ENCODE measurements at regions not wholly inside any gene's neighbourhood (a gene's known extent, or its start where the extent isn't known, plus 50 kb on each side); places are given as distances from the start of the nearest gene placed in this dataset.

GRCh38 chr16:56067406-56067805 lies 123.9 kb upstream of the GNAO1 start:
- H3K4me3 ChIP-seq (ENCODE audit: low read length in 2 of 2): no peak overlapping the region
- H3K79me1 ChIP-seq (ENCODE audit: low read depth, low read length): no peaks in the 10 kb centered on the region
- no peaks in the 10 kb centered on the region for H3K4me1 ChIP-seq (ENCODE audit: control insufficient read depth in 2 of 2, insufficient read depth in 1 of 2, low read depth in 1 of 2, low read length in 2 of 2)
- no peaks in the 10 kb centered on the region for H3K27me3 ChIP-seq (ENCODE audit: control insufficient read depth in 3 of 3, insufficient read depth in 3 of 3, low read depth in 1 of 3, low read length in 3 of 3)
- no peak overlapping the region for H3K23ac ChIP-seq (ENCODE audit: low read depth, low read length, poor library complexity)
- H2BK15ac ChIP-seq (ENCODE audit: low read length): no peak overlapping the region
- no peak overlapping the region for H3K9ac ChIP-seq (ENCODE audit: low read depth, low read length, poor library complexity)
- H2BK12ac ChIP-seq (ENCODE audit: low read length): no peak overlapping the region
- no peak overlapping the region for H3K4me2 ChIP-seq (ENCODE audit: insufficient read depth, low read length, poor library complexity, severe bottlenecking)
- H4K8ac ChIP-seq (ENCODE audit: low read depth, low read length): no peak overlapping the region
- H3K27ac ChIP-seq (replicated peaks; ENCODE audit: low read length): no peak overlapping the region
- H2BK120ac ChIP-seq (ENCODE audit: low read depth, low read length): no peak overlapping the region
- no peak for DNase-seq (ENCODE audit: low spot score)
- no peaks in the 10 kb centered on the region for H3K36me3 ChIP-seq (replicated peaks in 1 of 2; ENCODE audit: control insufficient read depth in 2 of 2, insufficient read depth in 2 of 2, low read length in 2 of 2)
- H3K18ac ChIP-seq (ENCODE audit: low read length): no peak overlapping the region
- H4K91ac ChIP-seq (ENCODE audit: low read depth, low read length, poor library complexity): no peak overlapping the region
- H2AK5ac ChIP-seq (ENCODE audit: low read depth, low read length): no peak overlapping the region
- no peak overlapping the region for H3K14ac ChIP-seq (ENCODE audit: low read length)
- H3K4ac ChIP-seq (ENCODE audit: low read length): no peak overlapping the region
- no peaks in the 10 kb centered on the region for H3K9me3 ChIP-seq (replicated peaks in 1 of 2; ENCODE audit: control insufficient read depth in 2 of 2, insufficient read depth in 1 of 2, low read depth in 1 of 2, low read length in 2 of 2)
- no peak overlapping the region for H2AFZ ChIP-seq (ENCODE audit: low read length)
- no peak overlapping the region for H2BK5ac ChIP-seq (ENCODE audit: low read length)

GRCh38 chr16:56066617-56067016 lies 124.7 kb upstream of the GNAO1 start:
- H3K27ac ChIP-seq (replicated peaks; ENCODE audit: low read length): no peak overlapping the region
- H3K9ac ChIP-seq (ENCODE audit: low read depth, low read length, poor library complexity): no peak overlapping the region
- no peak overlapping the region for H2BK5ac ChIP-seq (ENCODE audit: low read length)
- no peak overlapping the region for H3K14ac ChIP-seq (ENCODE audit: low read length)
- no peaks in the 10 kb centered on the region for H3K9me3 ChIP-seq (replicated peaks in 1 of 2; ENCODE audit: control insufficient read depth in 2 of 2, insufficient read depth in 1 of 2, low read depth in 1 of 2, low read length in 2 of 2)
- H2BK120ac ChIP-seq (ENCODE audit: low read depth, low read length): no peak overlapping the region
- no peak overlapping the region for H2AK5ac ChIP-seq (ENCODE audit: low read depth, low read length)
- no peaks in the 10 kb centered on the region for H3K36me3 ChIP-seq (replicated peaks in 1 of 2; ENCODE audit: control insufficient read depth in 2 of 2, insufficient read depth in 2 of 2, low read length in 2 of 2)
- H2BK12ac ChIP-seq (ENCODE audit: low read length): no peak overlapping the region
- no peaks in the 10 kb centered on the region for H3K27me3 ChIP-seq (ENCODE audit: control insufficient read depth in 3 of 3, insufficient read depth in 3 of 3, low read depth in 1 of 3, low read length in 3 of 3)
- no peaks in the 10 kb centered on the region for H3K4me1 ChIP-seq (ENCODE audit: control insufficient read depth in 2 of 2, insufficient read depth in 1 of 2, low read depth in 1 of 2, low read length in 2 of 2)
- no peak overlapping the region for H3K4ac ChIP-seq (ENCODE audit: low read length)
- H4K8ac ChIP-seq (ENCODE audit: low read depth, low read length): no peak overlapping the region
- H3K18ac ChIP-seq (ENCODE audit: low read length): no peak overlapping the region
- DNase-seq (ENCODE audit: low spot score): no peak
- no peak overlapping the region for H2BK15ac ChIP-seq (ENCODE audit: low read length)
- no peak overlapping the region for H3K4me3 ChIP-seq (ENCODE audit: low read length in 2 of 2)
- H4K91ac ChIP-seq (ENCODE audit: low read depth, low read length, poor library complexity): no peak overlapping the region
- H2AFZ ChIP-seq (ENCODE audit: low read length): no peak overlapping the region
- no peak overlapping the region for H3K4me2 ChIP-seq (ENCODE audit: insufficient read depth, low read length, poor library complexity, severe bottlenecking)
- H3K23ac ChIP-seq (ENCODE audit: low read depth, low read length, poor library complexity): no peak overlapping the region
- no peaks in the 10 kb centered on the region for H3K79me1 ChIP-seq (ENCODE audit: low read depth, low read length)

- Histone ChIP-seq H3K4me3 (ENCODE audit: low read length in 2 of 2) (no peak overlapping the region), H3K27me3 (ENCODE audit: control insufficient read depth in 3 of 3, insufficient read depth in 3 of 3, low read depth in 1 of 3, low read length in 3 of 3) (no peaks in the 10 kb centered on the region), H3K36me3 (replicated peaks in 1 of 2; ENCODE audit: control insufficient read depth in 2 of 2, insufficient read depth in 2 of 2, low read length in 2 of 2) (no peaks in the 10 kb centered on the region), H3K9me3 (replicated peaks in 1 of 2; ENCODE audit: control insufficient read depth in 2 of 2, insufficient read depth in 1 of 2, low read depth in 1 of 2, low read length in 2 of 2) (no peaks in the 10 kb centered on the region), H2AFZ (ENCODE audit: low read length) (no peak overlapping the region), H3K9ac (ENCODE audit: low read depth, low read length, poor library complexity) (no peak overlapping the region), H3K18ac (ENCODE audit: low read length) (no peak overlapping the region), H2BK120ac (ENCODE audit: low read depth, low read length) (no peak overlapping the region), H3K14ac (ENCODE audit: low read length) (no peak overlapping the region), H2BK5ac (ENCODE audit: low read length) (no peak overlapping the region), H3K4ac (ENCODE audit: low read length) (no peak overlapping the region), H2BK12ac (ENCODE audit: low read length) (no peak overlapping the region), H2AK5ac (ENCODE audit: low read depth, low read length) (no peak overlapping the region), H3K79me1 (ENCODE audit: low read depth, low read length) (no peaks in the 10 kb centered on the region), H4K8ac (ENCODE audit: low read depth, low read length) (no peak overlapping the region), H3K4me2 (ENCODE audit: insufficient read depth, low read length, poor library complexity, severe bottlenecking) (no peak overlapping the region), H4K91ac (ENCODE audit: low read depth, low read length, poor library complexity) (no peak overlapping the region), H2BK15ac (ENCODE audit: low read length) (no peak overlapping the region), H3K4me1 (ENCODE audit: control insufficient read depth in 2 of 2, insufficient read depth in 1 of 2, low read depth in 1 of 2, low read length in 2 of 2) (no peaks in the 10 kb centered on the region), H3K23ac (ENCODE audit: low read depth, low read length, poor library complexity) (no peak overlapping the region), H3K27ac (replicated peaks; ENCODE audit: low read length) (no peak overlapping the region)
- DNase-seq (ENCODE audit: low spot score): no peak
Measured at GRCh38 chr16:56063111-56063510, 128.2 kb upstream of the GNAO1 start.

GRCh38 chr16:56057151-56057550 lies 134.1 kb upstream of the GNAO1 start:
- Histone ChIP-seq H2AK5ac (ENCODE audit: low read depth, low read length) (no peak overlapping the region), H2AFZ (ENCODE audit: low read length) (no peak overlapping the region), H3K4me1 (ENCODE audit: control insufficient read depth in 2 of 2, insufficient read depth in 1 of 2, low read depth in 1 of 2, low read length in 2 of 2) (no peaks in the 10 kb centered on the region), H3K27ac (replicated peaks; ENCODE audit: low read length) (no peak overlapping the region), H3K23ac (ENCODE audit: low read depth, low read length, poor library complexity) (no peak overlapping the region), H2BK5ac (ENCODE audit: low read length) (no peak overlapping the region), H3K18ac (ENCODE audit: low read length) (no peak overlapping the region), H4K8ac (ENCODE audit: low read depth, low read length) (no peak overlapping the region), H3K79me1 (ENCODE audit: low read depth, low read length) (no peaks in the 10 kb centered on the region), H2BK15ac (ENCODE audit: low read length) (no peak overlapping the region), H3K27me3 (ENCODE audit: control insufficient read depth in 3 of 3, insufficient read depth in 3 of 3, low read depth in 1 of 3, low read length in 3 of 3) (no peaks in the 10 kb centered on the region), H3K36me3 (replicated peaks in 1 of 2; ENCODE audit: control insufficient read depth in 2 of 2, insufficient read depth in 2 of 2, low read length in 2 of 2) (no peaks in the 10 kb centered on the region), H3K4me2 (ENCODE audit: insufficient read depth, low read length, poor library complexity, severe bottlenecking) (no peak overlapping the region), H3K4me3 (ENCODE audit: low read length in 2 of 2) (no peak overlapping the region), H2BK120ac (ENCODE audit: low read depth, low read length) (no peak overlapping the region), H3K9ac (ENCODE audit: low read depth, low read length, poor library complexity) (no peak overlapping the region), H3K9me3 (replicated peaks in 1 of 2; ENCODE audit: control insufficient read depth in 2 of 2, insufficient read depth in 1 of 2, low read depth in 1 of 2, low read length in 2 of 2) (no peaks in the 10 kb centered on the region), H3K4ac (ENCODE audit: low read length) (no peak overlapping the region), H2BK12ac (ENCODE audit: low read length) (no peak overlapping the region), H4K91ac (ENCODE audit: low read depth, low read length, poor library complexity) (no peak overlapping the region), H3K14ac (ENCODE audit: low read length) (no peak overlapping the region)
- no CpG with 5 or more reads among the region's 1 CpG for WGBS, 2 donors (ENCODE audit: extremely low coverage in 2 of 2, insufficient read length in 2 of 2, insufficient replicate concordance in 1 of 2)
- no peak for DNase-seq (ENCODE audit: low spot score)

Measured in neuronal stem cell (in vitro differentiated cells).